K562 (cell line): ENCODE measurements at regions not wholly inside any gene's neighbourhood (a gene's known extent, or its start where the extent isn't known, plus 50 kb on each side); places are given as distances from the start of the nearest gene placed in this dataset.

Source experiments
- ATAC-seq: fragments of 200-7000 bp; cut with Tn5 transposase; 3 replicates; pipeline ENCODE4 v1.9.1; 2020; ENCODE audit warnings: moderate library complexity
- BruUV-seq: library from RNA; stranded (reverse); fragments of 400-500 nt; replicated peaks from 2 replicates; lab custom pipeline; 2021; lab: Mats Ljungman, UMichigan
- CTCF ChIA-PET: fragments of 300-600 bp; formaldehyde crosslinking; extraction: SDS; loops from one replicate; lab custom pipeline; 2021; ENCODE audit warnings: low intra/inter-chr PET ratio; lab: Yijun Ruan, JAX
- POLR2A ChIA-PET: fragments of 300-600, 350-650 bp; sonication (Branson Sonifier 250); formaldehyde crosslinking; extraction: SDS; loops from one replicate; lab custom pipeline; 2021; ENCODE audit warnings: antibody characterized with exemption, inconsistent platforms; lab: Yijun Ruan, JAX
- DNase-seq, 4 experiments: peaks; one replicate each; pipeline versions ENCODE4 v3.0.0 to v3.0.0-alpha.2; 2011 to 2018; ENCODE audit warnings: low spot score in 3 of 4, mixed read lengths in 3 of 4; ENCODE audit errors: extremely low read depth in 1 of 4
- FAIRE-seq: peaks from 2 replicates; lab custom pipeline; 2011; peaks lifted over from hg19 to GRCh38; lab: Jason Lieb, UNC
- H2AFZ ChIP-seq: 2 replicates; pipeline ENCODE4 v1.6.0; 2011; ENCODE audit warnings: low read depth, low read length, control low read depth, inconsistent platforms
- H3K27ac ChIP-seq: fragments of 200-600 bp; 3 replicates; pipeline ENCODE4 v1.8.0; 2011; ENCODE audit warnings: low read depth, mild to moderate bottlenecking, control low read depth, inconsistent platforms, low read length, moderate library complexity, mixed read lengths; ENCODE audit errors: extremely low read depth
- H3K27me3 ChIP-seq, 2 experiments: fragments of 300-600 bp in 1 of 2; 2 replicates in 1 of 2; 3 replicates in 1 of 2; pipeline versions ENCODE4 v1.6.0 to v1.8.0; 2011; ENCODE audit warnings: inconsistent platforms in 2 of 2, low read length in 2 of 2, mild to moderate bottlenecking in 1 of 2, mixed read lengths in 1 of 2, moderate library complexity in 1 of 2; ENCODE audit not compliant: control insufficient read depth in 2 of 2, insufficient read depth in 2 of 2
- H3K36me3 ChIP-seq: fragments of 300-600 bp; 3 replicates; pipeline ENCODE4 v1.8.0; 2011; ENCODE audit warnings: mild to moderate bottlenecking, low read length, inconsistent platforms; ENCODE audit not compliant: control insufficient read depth, insufficient read depth
- H3K4me1 ChIP-seq, 2 experiments: fragments of 200-600 bp in 1 of 2; replicated peaks in 1 of 2; 2 replicates in 1 of 2; 3 replicates in 1 of 2; pipeline versions ENCODE4 v1.5.1 to v1.8.0; 2011; ENCODE audit warnings: inconsistent platforms in 2 of 2, low read length in 2 of 2, mild to moderate bottlenecking in 1 of 2, mixed read lengths in 1 of 2, moderate library complexity in 1 of 2; ENCODE audit not compliant: control insufficient read depth in 2 of 2, insufficient read depth in 2 of 2
- H3K4me2 ChIP-seq: 2 replicates; pipeline ENCODE4 v1.6.1; 2011; ENCODE audit warnings: low read length, control low read depth, inconsistent platforms, mixed read lengths; ENCODE audit not compliant: insufficient read depth
- H3K4me3 ChIP-seq: fragments of 200-600 bp; sonication (generic), shearing (Covaris generic); 2 replicates; pipeline ENCODE4 v1.5.1; 2016; ENCODE audit warnings: control low read depth, inconsistent platforms
- H3K79me2 ChIP-seq: fragments of 200-600 bp; 3 replicates; pipeline ENCODE4 v1.8.0; 2011; ENCODE audit warnings: low read length, inconsistent platforms; ENCODE audit not compliant: control insufficient read depth, insufficient read depth
- H3K9ac ChIP-seq, 2 experiments: 2 replicates each; pipeline versions ENCODE4 v1.6.0 to v1.6.1; 2011; ENCODE audit warnings: low read depth in 2 of 2, low read length in 2 of 2, control low read depth in 1 of 2, inconsistent platforms in 1 of 2, mild to moderate bottlenecking in 1 of 2, mixed read lengths in 1 of 2; ENCODE audit not compliant: insufficient read depth in 1 of 2
- H3K9me1 ChIP-seq: one replicate; pipeline ENCODE4 v1.6.0; 2011; ENCODE audit warnings: inconsistent platforms, mild to moderate bottlenecking, low read length, moderate library complexity; ENCODE audit not compliant: control insufficient read depth, insufficient read depth
- H3K9me3 ChIP-seq: replicated peaks from 2 replicates; pipeline ENCODE4 v1.5.1; 2011; ENCODE audit warnings: low read depth, low read length, inconsistent platforms; ENCODE audit not compliant: control insufficient read depth, insufficient read depth
- H4K20me1 ChIP-seq: replicated peaks from 2 replicates; pipeline ENCODE4 v1.6.1; 2011; ENCODE audit warnings: low read length, inconsistent platforms, mixed read lengths; ENCODE audit not compliant: control insufficient read depth, insufficient read depth
- FOXK1 ChIP-seq: sonication (generic); formaldehyde crosslinking; IDR thresholded peaks from 2 replicates; pipeline ENCODE4 v1.8.0; 2022; ENCODE audit warnings: missing genetic modification reagents, mild to moderate bottlenecking, borderline replicate concordance
- MXD1 ChIP-seq: fragments of 250-450 bp; sonication (Bioruptor Pico); IDR thresholded peaks from 2 replicates; pipeline ENCODE4 v1.8.0; 2021; ENCODE audit warnings: borderline replicate concordance, mild to moderate bottlenecking, moderate library complexity; ENCODE audit not compliant: poor library complexity, severe bottlenecking
- NEUROD1 ChIP-seq: fragments of 150-350 bp; IDR thresholded peaks from 2 replicates; pipeline ENCODE4 v1.6.1; 2014; ENCODE audit warnings: borderline replicate concordance, low read length, low read depth; ENCODE audit not compliant: partially characterized antibody
- PHF20 ChIP-seq: fragments of 450-650 bp; IDR thresholded peaks from 2 replicates; pipeline ENCODE4 v1.6.1; 2018; ENCODE audit not compliant: partially characterized antibody
- SREBF2 ChIP-seq: sonication (generic); formaldehyde crosslinking; IDR thresholded peaks from 2 replicates; pipeline ENCODE4 v1.4.0; 2020; ENCODE audit warnings: mild to moderate bottlenecking, missing genetic modification reagents
- TCFL5 ChIP-seq: fragments of 250-450 bp; sonication (Bioruptor Pico); conservative IDR thresholded peaks from 2 replicates; pipeline ENCODE4 v1.6.1; 2021; ENCODE audit warnings: mild to moderate bottlenecking, moderate library complexity, matching md5 sums
- WHSC1 ChIP-seq: IDR thresholded peaks from one replicate; pipeline ENCODE4 v1.6.1; 2012; ENCODE audit warnings: low read length, control low read depth, inconsistent platforms
- ZNF57 ChIP-seq: fragments of 450-650 bp; formaldehyde crosslinking; IDR thresholded peaks from 2 replicates; pipeline ENCODE4 v1.4.0; 2020; ENCODE audit warnings: mild to moderate bottlenecking, moderate library complexity
- ZNF584 ChIP-seq: fragments of 200-800 bp; sonication (Bioruptor generic); IDR thresholded peaks from 2 replicates; pipeline ENCODE4 v1.6.1; 2016; ENCODE audit warnings: low read depth, mild to moderate bottlenecking, missing genetic modification characterization, missing compliant biosample characterization
- in situ Hi-C: fragments of 300-500 bp; cut with MboI; formaldehyde crosslinking; loops from 4 replicates; pipeline ENCODE4 v1.15.0; 2018; ENCODE audit warnings: inconsistent platforms, mixed read lengths
- intact Hi-C: fragments of 100-400 bp; cut with micrococcal nuclease; formaldehyde crosslinking; loops from 2 replicates; pipeline ENCODE4 v1.14.2; 2022
- TF ChIP-seq, protein P1 (sequence below): sonication (generic); formaldehyde crosslinking; IDR thresholded peaks from 2 replicates; pipeline ENCODE4 v1.8.0; 2022; ENCODE audit warnings: mild to moderate bottlenecking, low read depth, missing genetic modification reagents
- TF ChIP-seq, protein P2 (sequence below): fragments of 150-350 bp; conservative IDR thresholded peaks from 2 replicates; pipeline ENCODE4 v1.6.1; 2014; ENCODE audit warnings: low read length

DNA sequence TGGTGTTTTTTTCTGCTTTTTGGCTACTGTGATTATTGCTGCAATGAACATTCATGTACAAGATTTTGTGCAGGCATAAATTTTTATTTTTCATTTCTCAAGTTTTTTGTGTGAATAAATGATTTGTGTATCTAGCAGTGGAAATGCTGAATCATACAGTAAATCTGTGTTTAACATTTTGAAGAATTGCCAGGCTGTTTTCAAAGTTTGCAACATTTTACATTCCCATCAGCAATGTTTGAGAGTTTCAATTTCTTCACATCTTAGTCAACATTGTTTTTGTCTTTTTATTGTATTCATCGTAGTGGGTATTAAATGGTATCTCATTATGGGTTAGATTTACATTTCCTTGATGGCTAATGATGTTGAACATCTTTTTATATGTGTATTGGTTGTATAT lies 98.8 kb upstream of the RBMS1 start (continued):
- no peak for TF ChIP-seq NEUROD1
- TF ChIP-seq, protein P1, sequence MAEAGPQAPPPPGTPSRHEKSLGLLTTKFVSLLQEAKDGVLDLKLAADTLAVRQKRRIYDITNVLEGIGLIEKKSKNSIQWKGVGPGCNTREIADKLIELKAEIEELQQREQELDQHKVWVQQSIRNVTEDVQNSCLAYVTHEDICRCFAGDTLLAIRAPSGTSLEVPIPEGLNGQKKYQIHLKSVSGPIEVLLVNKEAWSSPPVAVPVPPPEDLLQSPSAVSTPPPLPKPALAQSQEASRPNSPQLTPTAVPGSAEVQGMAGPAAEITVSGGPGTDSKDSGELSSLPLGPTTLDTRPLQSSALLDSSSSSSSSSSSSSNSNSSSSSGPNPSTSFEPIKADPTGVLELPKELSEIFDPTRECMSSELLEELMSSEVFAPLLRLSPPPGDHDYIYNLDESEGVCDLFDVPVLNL, result no peak

DNA sequence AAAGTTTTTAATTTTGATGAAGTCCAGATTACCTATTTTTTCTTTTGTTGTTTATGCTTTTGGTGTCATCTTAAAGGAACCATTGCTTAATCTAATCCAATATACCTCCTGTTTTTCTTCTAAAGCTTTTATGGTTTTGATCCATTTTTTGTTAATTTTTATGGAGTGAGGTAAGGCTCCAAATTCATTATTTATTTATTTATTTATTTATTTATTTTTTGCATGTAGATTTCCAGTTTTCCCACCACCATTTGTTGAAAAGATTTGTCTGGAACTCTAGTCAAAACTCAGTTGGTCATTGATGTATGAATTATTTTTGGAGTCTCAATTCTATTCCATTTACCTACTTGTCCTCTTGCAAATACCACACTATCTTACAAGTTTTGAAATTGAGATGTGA lies 99.4 kb upstream of the RBMS1 start:
- no peak overlapping the region for H3K4me2 ChIP-seq
- ChIA-PET CTCF (no interaction called here), POLR2A (no interaction called here)
- H3K9me3 ChIP-seq, result peaks cover 9% of the 10 kb centered on the region
- no peak overlapping the region for H3K4me3 ChIP-seq
- no peaks in the 10 kb centered on the region for H4K20me1 ChIP-seq
- H2AFZ ChIP-seq, result no peak overlapping the region
- no peaks in the 10 kb centered on the region for H3K27me3 ChIP-seq
- no peaks in the 10 kb centered on the region for H3K4me1 ChIP-seq
- intact Hi-C loops, result no loop called here
- TF ChIP-seq PHF20 (no peak), ZNF584 (CRISPR knock-in tag) (no peak)
- no peaks in the 10 kb centered on the region for H3K36me3 ChIP-seq
- H3K9ac ChIP-seq, result no peak overlapping the region
- ATAC-seq, result no peak
- H3K9me1 ChIP-seq, result no peaks in the 10 kb centered on the region
- DNase-seq, result no peak
- in situ Hi-C loops, result no loop called here
- no TSS peak for BruUV-seq
- no peak for FAIRE-seq
- no peaks in the 10 kb centered on the region for H3K79me2 ChIP-seq
- H3K27ac ChIP-seq, result no peak overlapping the region

GRCh38 chr2:160596441-160596840 lies 102.8 kb upstream of the RBMS1 start:
- 0 out of 2 replicates have a peak, but pooled peaks cover under 1% of the 10 kb centered on the region for H3K9me3 ChIP-seq
- no peaks in the 10 kb centered on the region for H3K9me1 ChIP-seq
- H2AFZ ChIP-seq, result no peak overlapping the region
- H3K9ac ChIP-seq, result no peak overlapping the region
- H3K4me2 ChIP-seq, result no peak overlapping the region
- no peak overlapping the region for H3K4me3 ChIP-seq
- DNase-seq (no peak), ATAC-seq (no peak), FAIRE-seq (no peak)
- H3K27ac ChIP-seq, result no peak overlapping the region
- H3K4me1 ChIP-seq, result no peaks in the 10 kb centered on the region
- H3K27me3 ChIP-seq, result no peaks in the 10 kb centered on the region
- POLR2A ChIA-PET, result no interaction called here
- no peaks in the 10 kb centered on the region for H4K20me1 ChIP-seq
- no TSS peak for BruUV-seq
- intact Hi-C loops (no loop called here), in situ Hi-C loops (no loop called here)
- CTCF ChIA-PET, result no interaction called here
- no peaks in the 10 kb centered on the region for H3K36me3 ChIP-seq
- no peaks in the 10 kb centered on the region for H3K79me2 ChIP-seq
- no peak for TF ChIP-seq FOXK1
- no peak for TF ChIP-seq SREBF2 (CRISPR knock-in tag)
- TF ChIP-seq, protein P2, sequence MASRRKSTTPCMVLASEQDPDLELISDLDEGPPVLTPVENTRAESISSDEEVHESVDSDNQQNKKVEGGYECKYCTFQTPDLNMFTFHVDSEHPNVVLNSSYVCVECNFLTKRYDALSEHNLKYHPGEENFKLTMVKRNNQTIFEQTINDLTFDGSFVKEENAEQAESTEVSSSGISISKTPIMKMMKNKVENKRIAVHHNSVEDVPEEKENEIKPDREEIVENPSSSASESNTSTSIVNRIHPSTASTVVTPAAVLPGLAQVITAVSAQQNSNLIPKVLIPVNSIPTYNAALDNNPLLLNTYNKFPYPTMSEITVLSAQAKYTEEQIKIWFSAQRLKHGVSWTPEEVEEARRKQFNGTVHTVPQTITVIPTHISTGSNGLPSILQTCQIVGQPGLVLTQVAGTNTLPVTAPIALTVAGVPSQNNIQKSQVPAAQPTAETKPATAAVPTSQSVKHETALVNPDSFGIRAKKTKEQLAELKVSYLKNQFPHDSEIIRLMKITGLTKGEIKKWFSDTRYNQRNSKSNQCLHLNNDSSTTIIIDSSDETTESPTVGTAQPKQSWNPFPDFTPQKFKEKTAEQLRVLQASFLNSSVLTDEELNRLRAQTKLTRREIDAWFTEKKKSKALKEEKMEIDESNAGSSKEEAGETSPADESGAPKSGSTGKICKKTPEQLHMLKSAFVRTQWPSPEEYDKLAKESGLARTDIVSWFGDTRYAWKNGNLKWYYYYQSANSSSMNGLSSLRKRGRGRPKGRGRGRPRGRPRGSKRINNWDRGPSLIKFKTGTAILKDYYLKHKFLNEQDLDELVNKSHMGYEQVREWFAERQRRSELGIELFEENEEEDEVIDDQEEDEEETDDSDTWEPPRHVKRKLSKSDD, result no peak
- no peak for TF ChIP-seq TCFL5 (CRISPR knock-in tag)
- no peak for TF ChIP-seq WHSC1
- TF ChIP-seq ZNF57, result no peak
- TF ChIP-seq MXD1 (CRISPR knock-in tag), result no peak
